GM19468 (cell line): ENCODE measurements at regions not wholly inside any gene's neighbourhood (a gene's known extent, or its start where the extent isn't known, plus 50 kb on each side); places are given as distances from the start of the nearest gene placed in this dataset.

Experiments used
- ATAC-seq: cut with Tn5 transposase; IDR thresholded peaks from one replicate; pipeline ENCODE4 v1.9.1; 2021; ENCODE audit warnings: mild to moderate bottlenecking, moderate library complexity, moderate number of reproducible peaks; ENCODE audit not compliant: unreplicated experiment; ENCODE audit errors: extremely low read depth

DNA sequence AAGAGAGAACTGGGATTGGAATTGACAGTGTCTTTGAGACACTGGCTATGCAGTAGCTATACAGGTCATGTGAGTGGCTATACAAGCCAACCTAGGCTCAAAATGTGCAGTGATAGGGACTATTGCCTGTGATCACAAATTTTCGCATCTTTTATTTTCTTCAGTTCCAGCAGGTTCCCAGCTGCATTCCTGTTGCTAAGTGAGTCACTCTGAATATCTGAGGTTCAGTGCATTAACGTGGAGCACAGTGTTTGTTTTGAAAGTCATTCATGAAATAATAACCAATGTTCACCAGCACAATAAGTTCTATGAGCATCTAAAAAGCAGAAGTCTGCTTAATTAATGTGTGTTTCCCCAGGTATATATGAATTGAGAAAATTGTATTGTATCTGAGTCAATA, 1236.0 kb upstream of the CELF2 start:
- ATAC-seq = no peak

- ATAC-seq = no peak
These were observed 1231.6 kb upstream of the CELF2 start for GRCh38 chr10:9786101-9786500.

DNA sequence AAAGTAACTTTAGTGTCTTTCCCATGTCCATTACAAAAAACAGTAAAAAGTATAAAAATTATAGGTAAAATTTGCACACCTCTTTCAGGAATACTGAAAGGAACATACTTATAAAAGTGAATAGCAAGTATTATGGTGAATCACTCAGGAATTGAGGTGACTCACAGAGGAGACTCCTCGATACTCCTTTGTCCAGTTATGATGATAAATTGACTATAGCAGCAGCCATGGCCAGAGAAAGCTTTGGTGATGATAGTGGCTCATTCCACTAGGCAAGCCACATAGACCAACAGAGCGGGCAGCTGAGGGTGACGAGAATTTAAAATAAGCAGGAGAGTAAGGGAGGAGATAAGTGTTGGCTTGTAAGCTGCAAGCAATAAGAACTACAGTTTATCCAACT, 1231.1 kb upstream of the CELF2 start:
- no peak for ATAC-seq

DNA sequence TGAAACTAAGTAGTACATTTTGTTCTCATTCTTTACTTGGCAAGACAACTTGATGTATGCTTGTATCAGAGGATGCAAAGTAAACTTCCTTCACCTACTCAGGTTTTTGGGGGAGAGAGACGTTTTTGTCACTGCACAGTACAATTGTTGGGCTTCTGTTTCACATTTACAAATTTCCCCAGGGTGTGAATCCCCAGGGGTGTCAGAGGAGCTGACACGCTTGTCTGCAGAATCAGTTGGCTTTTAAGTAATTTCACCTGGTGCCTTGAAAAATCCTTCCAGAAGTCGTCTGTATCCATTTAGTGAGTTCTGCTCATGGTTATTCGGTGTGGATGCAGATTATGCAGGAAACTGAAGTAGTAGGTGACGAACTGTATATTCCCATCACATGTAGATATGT, 1227.7 kb upstream of the CELF2 start:
- no peak for ATAC-seq

GRCh38 chr10:9792181-9792580, 1225.5 kb upstream of the CELF2 start:
- no peak for ATAC-seq

GRCh38 chr10:9796564-9796963, 1221.1 kb upstream of the CELF2 start:
- ATAC-seq = no peak

- ATAC-seq = no peak
These were observed 1217.7 kb upstream of the CELF2 start for GRCh38 chr10:9800011-9800410.

- ATAC-seq = no peak
These were observed 1217.1 kb upstream of the CELF2 start for GRCh38 chr10:9800571-9800970.

DNA sequence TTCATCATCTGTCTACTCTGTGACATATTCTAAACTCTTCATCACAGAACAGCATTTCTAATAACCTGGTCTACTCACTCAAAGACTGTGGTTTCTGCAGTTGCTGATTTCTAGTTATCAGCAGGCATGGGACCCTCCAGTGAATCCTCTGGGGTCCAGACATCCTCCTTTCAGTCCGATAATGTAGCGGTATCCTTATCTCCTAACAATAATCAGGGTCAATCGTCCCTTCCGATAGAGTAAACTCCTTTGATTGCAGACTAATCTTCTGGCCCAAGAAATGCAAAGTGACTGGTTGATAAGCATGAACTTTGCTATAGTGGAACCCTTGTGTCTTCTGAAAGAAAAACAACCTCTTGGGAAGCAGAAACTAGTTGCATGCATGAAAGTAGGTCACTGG, 1209.8 kb upstream of the CELF2 start:
- no peak for ATAC-seq

DNA sequence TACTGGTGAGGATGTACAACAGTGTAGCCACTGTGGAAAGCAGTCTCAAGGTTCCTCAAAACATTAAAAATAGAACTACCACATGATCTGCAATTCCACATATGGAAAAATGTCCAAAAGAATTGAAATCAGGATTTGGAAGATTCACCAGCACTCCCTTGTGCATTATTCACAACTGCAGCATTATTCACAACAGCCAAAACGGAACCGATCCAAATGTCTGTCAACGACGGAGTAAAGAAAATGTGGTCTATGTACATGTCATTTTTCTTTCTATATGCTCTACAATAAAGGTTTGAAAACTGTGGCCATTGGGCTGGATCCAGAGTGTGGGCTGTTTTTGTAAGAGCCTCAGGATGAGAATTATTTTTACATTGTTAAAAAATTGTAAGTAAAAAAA, 1206.1 kb upstream of the CELF2 start:
- no peak for ATAC-seq

DNA sequence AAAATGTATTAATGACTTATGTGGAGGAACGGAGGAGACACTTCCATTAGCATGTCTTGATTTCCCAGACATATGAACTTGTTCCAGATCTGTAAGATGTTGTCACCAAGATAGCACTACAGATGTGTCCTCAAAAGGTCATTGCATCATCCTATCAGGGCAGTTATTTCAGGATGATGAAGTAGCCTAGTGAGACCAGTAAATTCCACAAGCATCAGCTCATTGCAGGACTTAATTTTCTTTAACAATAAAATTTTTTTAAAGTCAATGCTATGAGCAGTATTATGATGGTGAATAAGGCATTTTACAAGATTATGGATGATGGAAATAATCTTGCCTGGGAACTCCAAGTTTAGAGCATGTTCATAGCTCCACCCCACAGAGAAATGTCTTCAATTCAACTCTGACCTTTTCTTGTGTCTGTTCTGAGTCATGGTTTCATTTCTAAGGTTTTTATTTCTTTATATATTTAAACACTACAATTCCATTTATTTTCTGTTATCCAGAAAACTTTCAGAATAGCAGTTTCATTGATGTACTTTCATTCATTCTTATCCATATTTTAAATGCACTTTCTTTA, 1203.3 kb upstream of the CELF2 start:
- ATAC-seq = no peak

DNA sequence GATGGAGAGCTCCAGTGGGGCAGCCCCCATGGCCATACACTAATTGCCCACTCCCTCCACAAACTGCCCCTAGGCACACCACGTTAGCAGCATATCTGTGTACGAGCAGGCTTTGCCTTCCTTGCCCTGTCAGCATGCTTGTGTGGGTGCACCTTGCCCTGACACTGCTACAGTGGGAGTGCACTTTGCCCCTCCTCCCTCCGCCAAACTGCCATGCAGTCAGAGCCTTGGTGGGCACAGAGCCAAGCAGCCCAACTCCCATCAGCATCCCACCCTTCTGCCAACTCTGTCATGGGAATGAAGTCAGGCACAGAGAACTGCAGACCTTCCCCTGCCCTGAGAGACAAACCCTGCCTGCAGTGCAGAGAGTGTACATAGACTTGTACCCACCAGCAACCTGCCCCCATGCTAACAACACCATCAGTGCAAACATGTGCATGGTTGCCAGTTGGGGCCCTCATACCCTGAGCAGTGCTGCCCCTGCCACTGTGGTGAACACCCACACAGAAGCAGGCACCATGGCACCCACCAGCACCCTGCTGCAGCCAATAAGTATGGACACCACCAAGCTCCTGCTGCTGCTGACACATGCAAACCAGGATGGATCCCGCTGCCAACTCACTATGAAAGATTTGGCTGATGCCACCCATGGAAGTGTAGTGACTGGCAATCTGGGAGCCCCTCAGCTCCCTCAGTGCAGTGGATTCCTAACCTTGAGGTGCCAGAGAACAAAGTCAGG, 1197.7 kb upstream of the CELF2 start:
- ATAC-seq = no peak

DNA sequence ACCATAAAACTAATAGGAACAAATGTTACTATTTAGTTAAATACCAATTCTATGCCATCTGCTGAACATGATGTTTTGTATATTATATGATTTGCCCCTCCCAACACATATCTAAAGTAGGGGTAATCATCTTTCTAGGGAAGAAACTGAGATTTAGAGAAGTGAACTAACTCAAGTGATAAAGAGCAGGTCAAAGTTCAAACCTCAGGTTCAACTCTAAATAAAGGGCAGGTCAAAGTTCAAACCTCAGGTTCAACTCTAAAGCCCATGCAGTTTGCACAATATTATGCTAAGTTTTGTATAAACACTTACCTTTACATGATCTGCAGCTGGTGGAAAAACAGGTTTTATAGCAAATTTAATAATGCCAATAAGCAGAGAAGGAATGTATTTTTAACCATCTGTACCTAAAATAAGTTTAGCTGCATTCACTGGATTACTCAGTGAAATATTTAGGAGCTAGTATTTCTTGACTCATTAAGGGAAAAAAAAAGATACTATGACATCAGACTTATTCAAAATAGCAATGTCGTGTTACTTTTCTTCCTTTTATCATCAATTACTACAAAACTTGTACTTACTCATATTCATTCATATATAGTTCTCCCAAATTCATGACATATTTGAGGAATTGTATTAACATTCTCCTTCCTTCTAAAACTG, 1194.3 kb upstream of the CELF2 start:
- no peak for ATAC-seq

GRCh38 chr10:9824631-9825071, 1193.0 kb upstream of the CELF2 start:
- ATAC-seq = no peak

DNA sequence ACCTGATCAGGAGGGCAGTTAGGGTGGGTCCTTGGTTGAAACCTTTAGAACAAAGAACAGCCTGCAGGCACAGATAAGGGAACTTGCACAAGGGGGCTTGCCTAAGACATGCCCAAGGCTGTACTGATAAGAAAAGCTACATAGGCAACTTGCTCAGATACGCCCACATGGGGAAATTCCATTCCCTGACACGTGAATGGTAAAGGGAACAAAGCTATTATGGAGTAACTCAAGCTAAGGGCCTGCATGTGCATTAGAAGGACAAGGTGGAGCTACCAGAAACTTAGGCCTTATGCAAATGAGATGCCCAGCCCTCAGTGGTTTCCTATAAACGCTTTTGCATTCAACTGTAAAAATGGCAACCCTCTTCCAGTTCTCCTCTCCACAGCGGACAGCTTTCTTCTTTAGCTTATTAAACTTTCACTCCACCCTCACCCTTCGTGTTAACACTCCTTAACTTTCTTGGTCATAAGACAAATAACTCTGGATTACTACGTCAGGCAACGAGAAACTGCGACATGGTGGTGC, 1192.1 kb upstream of the CELF2 start:
- no peak for ATAC-seq

DNA sequence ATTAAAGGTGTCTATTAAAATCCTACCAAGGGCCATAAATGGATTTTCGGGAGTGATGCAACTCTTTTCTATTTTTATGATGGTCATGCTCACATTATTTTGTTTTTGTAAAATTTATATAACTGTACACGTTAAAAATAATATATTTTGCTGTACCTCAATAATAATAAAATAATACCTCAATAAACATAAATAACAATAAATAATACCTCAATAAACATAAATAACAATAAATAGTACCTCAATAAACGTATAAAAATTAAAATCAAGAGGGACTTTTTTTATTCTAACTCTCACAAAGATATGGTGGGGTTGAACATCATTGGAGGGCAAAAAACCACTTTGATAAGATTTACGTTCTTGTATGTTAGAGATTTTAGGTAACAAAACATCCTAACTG, 1189.6 kb upstream of the CELF2 start:
- ATAC-seq = no peak

DNA sequence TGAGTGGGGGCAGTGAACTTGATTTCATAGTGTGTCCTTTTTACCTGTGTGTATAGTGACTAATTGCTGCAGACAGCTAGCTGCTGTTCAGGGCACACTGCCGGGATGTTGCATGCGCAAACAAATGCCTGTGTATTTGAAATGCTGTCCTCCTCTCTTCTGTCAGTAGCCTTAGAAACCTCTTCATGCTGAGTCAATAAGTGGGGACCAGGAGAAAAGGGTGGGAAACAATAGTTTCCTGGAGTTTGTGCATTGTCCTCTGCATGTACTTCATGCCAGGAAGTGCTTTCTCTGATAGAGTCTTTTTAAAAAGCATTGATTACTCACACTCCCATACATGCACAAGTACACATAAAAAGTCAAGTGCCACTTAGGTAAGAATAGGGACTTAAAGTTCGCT, 1183.7 kb upstream of the CELF2 start:
- ATAC-seq = no peak

DNA sequence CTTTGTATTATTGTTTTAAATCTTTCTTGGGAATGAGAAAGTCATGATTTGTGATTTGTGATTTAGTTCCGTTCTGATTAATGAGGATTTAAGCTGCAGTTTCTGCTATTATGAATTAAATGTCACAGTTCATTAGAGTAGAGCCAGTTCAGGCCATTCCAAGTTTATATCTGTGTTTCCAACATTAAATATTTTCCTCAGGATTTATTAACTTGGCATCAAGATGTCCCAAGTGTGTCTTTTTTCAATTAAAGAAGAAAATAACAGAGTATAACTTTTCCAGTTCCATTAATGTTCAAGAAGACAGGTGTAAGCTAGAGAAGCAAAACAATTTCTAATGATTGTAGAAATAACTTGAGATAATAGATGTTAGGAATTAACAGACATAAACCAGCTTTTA, 1183.2 kb upstream of the CELF2 start:
- ATAC-seq = no peak

DNA sequence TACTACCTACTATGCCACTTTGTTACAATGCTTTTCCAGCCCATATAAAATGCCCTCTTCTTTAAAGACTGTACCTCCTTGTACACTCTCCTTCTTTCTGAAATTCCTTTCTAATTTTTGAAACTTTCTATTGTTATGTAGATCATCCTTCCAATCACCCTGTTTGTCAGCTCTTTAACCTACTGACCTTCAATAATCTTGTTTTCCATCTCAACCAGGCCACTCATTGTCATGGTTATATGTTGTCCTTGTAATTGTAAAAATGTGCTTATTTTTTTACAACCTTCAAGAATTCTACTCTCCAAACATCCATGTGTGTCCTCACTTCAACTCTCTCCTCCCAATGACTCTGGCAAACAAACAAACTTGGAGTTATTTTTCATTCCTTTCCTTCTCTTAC, 1172.6 kb upstream of the CELF2 start:
- no peak for ATAC-seq

- ATAC-seq = no peak
These were observed 1169.4 kb upstream of the CELF2 start for GRCh38 chr10:9848278-9848677.

DNA sequence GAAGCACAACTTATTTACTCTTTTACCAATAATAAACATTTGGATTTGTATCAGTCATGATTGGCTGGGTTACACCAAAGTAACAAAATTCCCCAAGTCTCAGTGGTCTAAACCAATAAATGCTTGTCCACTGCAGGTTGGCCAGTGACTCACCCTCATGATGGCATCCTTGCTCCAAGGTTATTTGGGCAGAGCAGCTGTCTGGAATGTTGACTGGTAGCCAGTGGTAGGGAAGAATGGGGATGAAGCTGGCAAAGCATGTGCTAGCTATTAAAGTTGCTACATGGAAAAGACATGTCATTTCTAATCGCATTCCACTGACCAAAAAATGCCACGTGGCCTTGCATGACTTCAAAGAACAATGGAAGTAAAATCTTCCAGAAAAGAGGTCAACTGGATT, 1168.7 kb upstream of the CELF2 start:
- ATAC-seq = no peak
